ENCODE measurements at regions not wholly inside any gene's neighbourhood (a gene's known extent, or its start where the extent isn't known, plus 50 kb on each side); places are given as distances from the start of the nearest gene placed in this dataset.

DNA sequence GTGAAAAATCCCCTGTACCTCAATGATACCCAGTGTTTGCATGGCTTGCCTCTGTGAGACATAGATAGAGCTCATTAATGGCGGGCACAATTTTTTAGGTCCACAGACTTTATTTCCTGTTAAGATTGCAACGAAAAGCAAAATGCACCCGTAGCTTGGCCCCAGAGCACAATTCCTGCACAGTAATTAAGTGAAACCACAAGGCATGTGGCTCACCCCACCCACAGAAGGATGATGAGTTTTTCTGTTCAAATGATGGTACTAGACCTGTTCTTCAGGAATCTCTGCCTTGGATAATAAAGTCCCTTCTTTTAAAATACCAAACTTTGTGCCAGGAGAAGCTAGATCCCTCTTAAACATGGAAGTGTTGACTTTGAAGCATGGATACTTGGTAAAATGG is 738.1 kb downstream of the QKI start:
- DNase-seq (ENCODE audit: low spot score) = no peak

DNA sequence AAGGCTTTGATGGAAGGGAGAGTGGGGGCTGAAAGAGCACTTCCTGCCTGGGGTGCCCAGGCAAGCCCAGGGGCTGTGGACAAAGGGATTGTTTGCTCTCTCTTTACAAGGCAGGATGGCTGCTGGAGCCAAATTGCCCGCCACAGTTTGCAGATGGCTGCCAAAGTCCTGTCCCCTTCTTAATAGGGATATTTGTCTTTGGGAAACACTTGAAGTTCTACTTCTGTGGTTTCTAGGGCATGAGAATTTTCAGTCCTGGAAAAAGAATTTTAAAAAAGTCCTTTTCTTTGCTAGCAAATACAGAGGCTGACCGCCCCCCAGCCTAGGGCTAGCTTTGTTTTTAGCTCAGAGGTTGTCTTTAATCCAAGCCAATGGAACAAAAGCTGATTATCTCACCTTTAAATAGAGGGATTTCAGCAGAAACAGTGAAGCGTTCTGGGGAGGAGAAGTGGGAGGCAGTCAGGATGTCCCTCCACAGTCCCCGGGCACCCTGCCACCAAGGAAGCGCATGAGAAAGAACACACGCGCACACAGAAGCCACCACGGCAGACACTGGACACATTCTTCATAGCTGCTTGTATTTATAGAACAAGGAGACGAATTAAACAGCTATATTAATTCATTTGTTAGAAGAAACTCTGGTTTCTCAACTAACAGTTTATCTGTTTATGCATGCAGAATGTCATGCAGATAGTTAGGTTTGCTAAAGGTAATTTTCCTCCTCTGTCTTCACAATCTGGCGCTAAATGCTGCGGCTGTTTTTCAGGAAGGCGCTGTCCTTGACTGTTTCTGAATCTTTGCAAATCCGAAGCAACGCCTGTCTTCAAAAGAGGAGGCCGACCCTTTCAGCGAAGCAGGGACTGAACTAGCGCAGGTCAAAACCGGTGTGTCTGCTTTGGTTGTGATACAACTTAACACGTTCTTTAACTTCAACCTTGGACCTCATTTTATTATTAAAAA is 736.9 kb downstream of the QKI start:
- DNase-seq (ENCODE audit: low spot score) = no peak

DNA sequence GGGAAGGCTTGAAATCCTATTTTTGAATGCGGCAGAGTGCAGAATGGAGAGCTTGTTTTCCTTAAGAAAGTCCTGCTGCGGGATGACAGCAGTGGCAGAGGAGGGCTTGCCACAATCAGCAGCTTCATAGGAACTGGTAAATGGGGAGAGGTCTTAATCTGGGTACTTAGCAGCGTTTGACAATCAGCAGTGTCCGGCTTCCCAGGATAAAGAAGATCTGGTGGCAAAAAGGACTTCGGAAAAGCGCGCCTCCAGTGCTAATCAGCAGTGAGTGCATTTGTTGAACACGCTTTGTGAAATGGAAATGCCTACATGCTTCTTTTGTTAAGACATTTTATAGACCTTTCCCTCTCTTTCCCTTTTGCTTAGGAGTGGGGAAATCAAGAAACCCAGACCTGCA is 735.7 kb downstream of the QKI start:
- no peak for DNase-seq (ENCODE audit: low spot score)

DNA sequence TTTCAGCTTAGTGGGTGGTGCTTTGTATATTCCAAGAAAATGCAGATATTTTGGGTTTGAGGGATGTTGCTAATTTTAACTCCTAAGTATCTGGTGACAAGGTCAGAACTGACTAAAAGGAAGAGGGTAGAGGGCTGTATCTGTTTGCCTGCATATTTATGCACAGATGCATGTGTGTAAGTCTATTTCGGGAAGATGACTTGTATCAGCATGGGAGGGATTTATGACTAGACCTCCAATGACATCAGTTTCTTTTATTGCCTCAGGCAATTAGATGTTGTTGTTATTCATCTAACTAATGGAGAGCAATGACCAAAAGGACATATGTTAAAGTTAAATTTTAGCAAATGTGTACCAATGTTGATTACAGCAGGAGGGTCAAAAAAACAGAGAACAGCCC is 734.3 kb downstream of the QKI start:
- DNase-seq (ENCODE audit: low spot score) = no peak

DNA sequence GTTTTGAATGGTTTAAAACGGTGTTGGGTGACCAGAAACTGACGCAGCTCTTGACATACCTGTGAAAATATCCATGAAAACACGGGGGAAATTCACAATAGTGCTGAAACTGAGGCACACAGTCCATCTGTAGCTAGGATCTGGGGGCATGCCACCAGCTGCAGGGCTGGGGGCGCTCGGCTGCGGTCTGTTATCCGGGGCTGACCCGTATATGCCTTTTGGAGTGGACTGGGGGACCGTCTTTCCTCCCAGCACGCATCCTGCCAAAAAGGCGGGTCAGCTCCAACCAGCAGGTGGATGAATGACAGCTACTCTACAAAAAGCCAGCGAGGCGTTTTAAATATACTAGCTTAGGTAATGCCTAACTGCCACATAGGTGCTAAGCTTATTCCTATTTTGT is 729.8 kb downstream of the QKI start:
- no peak for DNase-seq (ENCODE audit: low spot score)

DNA sequence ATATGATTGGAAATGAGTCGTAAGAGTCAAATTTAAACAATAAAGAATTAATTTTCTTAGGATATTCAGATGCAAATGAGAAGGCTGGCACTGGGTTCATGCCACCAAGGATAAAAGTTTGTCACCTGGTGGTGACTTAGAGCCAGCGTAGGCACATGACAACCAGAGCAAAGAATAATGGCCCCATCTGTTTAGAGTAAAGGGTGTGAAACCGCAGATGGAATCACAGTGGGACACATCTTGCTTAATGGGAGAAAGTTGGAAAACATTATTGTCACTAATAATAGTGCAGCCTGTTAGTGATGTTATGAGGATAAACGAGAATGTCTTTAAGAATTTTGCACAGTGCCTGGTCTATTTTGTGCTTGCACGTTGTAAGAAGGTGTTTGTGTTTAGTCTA is 727.8 kb downstream of the QKI start:
- no peak for DNase-seq (ENCODE audit: low spot score)

DNA sequence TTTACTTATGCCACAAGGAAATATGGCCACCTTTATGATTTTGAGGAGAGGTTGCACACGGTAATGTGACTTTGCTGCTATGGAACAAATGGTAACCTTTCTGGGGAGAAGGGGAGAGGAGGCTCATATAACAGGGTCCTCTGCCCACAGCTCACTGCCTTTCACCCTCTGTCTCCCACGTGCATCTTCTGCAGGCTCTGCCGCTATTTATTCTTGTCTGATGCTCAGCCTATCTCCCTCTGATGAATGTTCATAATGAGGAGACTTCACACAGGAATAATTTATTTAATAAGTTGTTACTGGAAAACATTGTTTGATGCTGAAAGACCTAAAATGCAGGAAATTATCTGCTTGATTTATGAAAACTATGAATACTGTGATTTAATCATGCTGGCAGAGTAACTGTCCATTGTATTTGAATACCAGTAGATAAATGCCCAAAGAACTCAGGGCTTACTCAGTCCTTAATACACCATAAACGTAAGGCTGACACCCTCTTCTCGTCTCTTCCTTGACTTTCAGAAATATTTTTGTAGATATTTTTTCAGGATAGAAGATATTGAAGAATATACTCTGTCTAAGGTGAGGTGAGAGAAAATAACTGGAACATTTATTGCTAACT is 721.1 kb downstream of the QKI start:
- no peak for DNase-seq (ENCODE audit: low spot score)

DNA sequence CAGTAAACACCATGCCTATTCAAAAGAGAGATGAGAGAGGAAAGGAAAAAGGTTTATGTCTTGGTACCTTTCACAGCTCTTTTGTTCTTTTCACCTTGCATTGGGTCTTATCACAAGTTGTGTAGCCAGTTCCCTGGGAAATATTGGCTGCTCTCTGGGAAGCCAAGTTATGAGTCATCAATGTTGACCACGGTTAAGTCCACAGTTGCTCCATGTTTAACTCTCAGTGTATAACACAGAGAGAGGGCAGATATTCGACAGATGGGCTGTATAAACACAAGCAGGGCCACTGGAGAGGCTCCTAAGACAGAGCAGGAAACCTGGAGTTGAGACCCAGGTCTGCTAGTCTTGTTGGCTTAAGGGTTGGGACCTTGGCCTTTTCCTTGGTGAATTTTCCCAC is 718.6 kb downstream of the QKI start:
- DNase-seq (ENCODE audit: low spot score) = no peak

DNA sequence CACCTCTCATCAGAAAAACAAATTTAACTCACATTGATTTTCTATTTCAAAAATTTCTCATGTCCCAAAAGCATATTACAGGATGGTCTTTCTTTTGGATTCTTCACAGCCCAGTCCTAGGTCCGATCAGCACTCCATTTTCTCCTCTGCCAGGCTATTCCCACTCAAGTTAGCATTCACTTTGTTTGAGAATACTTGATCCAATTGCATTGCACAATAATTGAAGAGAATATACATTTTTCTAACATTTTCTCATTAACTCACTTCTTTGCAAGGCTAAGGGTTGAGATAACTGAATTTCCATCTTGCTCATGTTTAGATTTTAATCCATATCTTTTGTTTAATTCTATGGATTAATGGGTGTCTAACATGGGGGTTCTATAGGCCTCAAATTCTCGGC is 716.1 kb downstream of the QKI start:
- DNase-seq (ENCODE audit: low spot score) = no peak

DNA sequence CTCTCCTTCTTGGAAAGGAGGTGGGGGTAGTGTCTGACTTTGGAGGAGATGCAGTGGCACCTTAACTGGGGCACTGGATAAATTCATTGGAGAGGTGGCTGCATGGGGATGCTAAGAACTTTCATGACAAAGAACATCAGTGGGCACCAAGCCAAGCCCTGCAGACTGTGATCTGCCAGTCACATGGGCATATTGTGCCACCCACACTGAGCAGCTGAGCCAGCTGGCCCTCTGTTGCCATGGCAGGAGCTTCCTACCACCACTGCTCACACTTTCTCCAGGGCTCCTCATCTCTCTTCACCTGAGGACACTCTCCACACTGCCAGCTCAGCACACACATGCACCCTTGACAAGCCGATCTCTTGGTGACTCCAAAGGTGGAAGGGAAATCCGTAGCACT is 715.6 kb downstream of the QKI start:
- no peak for DNase-seq (ENCODE audit: low spot score)

DNA sequence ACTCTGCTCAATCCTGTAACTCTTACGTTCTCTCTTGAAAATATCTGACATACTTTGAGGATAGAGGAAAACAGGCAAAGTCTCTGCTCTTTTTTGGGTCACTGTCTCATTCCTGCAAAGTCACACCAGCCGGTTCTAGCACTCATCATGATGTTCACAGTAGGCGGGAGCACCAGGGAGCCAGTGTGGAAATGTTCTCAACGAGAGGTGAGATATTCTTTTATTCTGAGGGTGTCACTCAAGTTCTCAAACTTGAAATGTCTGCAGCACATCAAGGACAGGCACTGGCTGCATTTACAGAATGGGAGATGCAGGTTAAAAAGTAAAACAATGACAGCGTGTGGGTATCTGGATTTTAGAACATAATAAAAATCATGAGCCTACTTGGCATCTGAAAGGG is 714.7 kb downstream of the QKI start:
- no peak for DNase-seq (ENCODE audit: low spot score)

DNA sequence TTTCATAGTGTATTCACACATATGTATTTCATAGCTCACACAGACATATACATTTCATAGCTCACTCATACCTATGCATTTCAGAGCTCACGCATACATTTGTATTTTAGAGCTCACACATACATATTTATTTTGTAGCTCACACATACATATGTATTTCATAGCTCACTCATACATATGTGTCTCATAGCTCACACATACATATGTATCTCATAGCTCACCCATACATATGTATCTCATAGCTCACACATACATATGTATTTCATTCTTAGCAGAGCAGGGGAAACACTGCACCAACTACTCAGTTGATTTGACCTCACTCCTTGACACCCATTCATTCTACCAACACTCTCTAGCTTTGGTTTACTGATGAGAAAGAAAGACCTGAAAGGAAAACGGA is 713.6 kb downstream of the QKI start:
- DNase-seq (ENCODE audit: low spot score) = no peak

DNA sequence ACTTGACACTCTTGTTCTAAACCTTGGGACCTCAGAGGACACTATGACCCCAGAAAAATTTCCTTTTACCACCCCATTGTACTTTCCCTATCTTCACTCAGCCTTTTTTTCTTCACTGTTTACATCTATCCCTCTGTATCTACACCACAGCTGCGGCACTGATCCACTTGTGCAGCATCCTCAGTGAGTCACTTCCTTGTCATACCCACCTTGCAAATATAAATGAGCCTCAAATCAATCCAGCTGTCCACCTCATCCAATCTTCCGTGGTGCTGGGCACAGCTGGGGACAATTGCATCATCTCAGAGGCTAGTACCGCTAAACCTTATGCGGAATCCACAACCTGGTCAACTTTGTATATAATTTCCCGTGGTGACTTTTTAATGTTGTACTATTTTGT is 710.5 kb downstream of the QKI start:
- no peak for DNase-seq (ENCODE audit: low spot score)

DNA sequence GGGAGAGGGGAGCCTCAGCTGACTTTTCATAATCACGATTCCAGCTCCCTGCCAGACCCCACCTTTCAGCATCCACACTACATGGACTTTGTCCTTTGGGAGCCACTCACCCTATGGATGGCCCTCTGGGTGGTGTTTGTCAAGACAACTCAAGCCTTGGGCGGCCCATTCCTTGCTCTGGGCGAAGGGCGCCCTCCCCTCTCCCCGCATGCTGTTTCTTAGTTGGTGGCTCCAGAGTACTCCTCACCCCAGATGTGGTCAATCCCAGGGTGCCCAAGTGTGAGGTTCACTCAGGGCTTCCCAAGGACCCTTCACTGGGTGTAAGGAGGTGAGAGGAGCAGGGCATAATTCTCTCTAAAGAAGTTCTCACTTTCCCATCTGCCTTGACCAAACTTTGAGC is 710.0 kb downstream of the QKI start:
- no peak for DNase-seq (ENCODE audit: low spot score)

DNA sequence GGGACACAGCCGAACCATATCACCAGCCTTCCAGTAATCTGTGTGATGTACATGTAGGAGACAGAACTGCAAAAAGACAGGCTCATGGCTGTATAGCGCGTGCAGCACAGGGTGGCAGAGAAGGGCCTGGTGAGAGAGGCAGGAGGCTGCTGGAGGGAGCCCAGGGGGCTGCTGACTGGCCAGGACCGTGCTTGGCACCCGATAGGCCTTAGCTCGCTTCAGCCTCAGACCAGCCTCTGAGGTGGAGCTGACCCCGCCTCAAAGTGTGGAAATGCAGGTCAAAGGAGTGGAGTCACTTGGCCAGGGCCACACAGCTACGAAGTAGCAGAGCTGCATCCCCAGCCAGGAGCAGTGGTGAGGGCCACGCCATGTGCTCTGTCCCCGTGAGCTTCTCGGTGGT is 707.6 kb downstream of the QKI start:
- DNase-seq (ENCODE audit: low spot score) = no peak

DNA sequence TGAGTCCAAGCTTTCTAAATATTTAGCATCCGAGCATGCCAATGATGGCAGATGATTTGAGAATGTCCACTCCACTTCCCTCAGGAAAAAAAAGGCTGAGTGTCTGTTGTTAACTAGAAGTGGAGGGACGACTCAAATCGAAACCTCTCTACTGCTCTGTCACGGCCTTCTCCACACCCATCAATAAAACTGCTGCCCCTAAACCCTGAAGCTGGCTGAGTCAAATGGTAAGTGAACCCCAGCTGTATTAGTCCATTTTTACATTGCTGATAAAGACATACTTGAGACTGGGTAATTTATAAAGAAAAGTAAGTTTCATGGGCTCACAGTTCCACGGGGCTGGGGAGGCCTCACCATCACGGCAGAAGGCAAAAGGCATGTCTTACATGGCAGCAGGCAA is 707.0 kb downstream of the QKI start:
- DNase-seq (ENCODE audit: low spot score) = no peak

DNA sequence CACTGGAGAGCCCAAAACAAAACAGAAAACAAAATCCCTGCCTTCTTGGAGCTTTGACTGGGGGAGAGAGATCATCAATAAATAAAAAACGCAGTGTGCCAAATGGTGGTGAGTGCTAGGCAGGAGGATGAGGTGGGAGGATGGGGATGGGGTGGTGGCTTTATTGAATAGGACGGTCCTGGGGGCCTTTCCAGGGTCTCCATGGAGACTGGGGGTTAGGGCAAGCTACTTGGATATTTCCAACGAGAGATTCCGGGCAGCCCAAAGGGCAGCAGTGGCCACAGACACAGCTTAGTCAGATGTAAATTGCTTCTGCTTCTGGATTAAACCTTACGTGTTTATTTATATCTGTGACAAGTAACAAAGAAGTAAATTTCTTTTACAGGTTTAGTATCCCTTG is 700.1 kb downstream of the QKI start:
- DNase-seq (ENCODE audit: low spot score) = no peak

DNA sequence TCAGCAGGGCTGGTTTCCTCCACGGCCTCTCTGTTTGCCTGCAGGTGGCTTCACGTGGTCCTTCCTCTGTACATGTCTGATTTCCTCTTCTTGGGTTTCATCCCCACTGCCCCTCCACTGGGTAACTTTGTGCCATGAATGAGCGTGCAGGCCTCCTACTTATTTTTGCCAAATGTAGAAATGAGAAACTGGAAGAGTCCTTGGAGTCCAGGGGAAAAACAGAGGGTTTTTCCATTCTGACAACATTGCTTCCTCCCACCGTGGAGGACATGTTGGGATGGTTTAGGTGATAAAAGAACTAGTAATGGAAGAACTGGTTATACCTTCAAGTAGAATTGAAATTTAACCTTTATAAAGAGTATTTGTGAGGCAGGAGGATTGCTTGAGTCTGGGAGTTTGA is 699.5 kb downstream of the QKI start:
- no peak for DNase-seq (ENCODE audit: low spot score)

DNA sequence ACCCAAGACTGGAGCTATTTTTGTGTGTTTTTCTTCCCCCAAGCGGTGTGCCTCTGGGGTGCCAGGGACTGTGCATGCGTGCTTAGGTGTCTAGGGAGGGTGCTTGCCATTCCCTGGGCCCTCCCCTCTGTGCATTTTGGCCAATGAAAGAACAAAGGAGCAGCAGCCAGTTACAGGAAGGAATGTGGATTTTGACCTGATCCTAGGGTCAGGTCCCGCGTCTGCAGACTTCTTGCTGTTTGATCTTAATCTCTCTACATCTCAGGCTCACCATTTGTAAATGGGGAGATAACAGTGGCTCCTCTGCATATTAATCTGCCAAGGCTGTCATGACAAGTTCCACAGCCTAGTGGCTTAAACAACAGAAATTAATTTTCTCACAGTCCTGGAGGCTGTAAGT is 699.1 kb downstream of the QKI start:
- DNase-seq (ENCODE audit: low spot score) = no peak

DNA sequence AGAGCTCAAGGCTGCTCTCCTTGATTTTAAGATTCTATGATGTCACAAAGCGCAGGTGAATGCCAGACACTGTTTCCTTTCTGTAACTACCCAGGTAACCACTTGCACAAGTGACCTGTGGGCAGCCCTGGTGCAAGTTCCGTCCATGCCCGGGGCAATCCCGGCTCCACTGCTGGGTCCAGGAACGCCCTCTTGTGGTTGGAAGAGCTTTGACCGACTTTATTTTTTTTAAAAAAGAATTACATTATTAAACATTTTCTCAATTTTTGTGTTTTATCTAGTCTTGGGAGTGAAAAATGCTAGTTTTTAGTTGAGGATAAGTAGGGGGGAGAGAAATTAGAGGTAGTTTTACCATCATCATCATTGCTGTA is 695.2 kb downstream of the QKI start:
- DNase-seq (ENCODE audit: low spot score) = no peak

DNA sequence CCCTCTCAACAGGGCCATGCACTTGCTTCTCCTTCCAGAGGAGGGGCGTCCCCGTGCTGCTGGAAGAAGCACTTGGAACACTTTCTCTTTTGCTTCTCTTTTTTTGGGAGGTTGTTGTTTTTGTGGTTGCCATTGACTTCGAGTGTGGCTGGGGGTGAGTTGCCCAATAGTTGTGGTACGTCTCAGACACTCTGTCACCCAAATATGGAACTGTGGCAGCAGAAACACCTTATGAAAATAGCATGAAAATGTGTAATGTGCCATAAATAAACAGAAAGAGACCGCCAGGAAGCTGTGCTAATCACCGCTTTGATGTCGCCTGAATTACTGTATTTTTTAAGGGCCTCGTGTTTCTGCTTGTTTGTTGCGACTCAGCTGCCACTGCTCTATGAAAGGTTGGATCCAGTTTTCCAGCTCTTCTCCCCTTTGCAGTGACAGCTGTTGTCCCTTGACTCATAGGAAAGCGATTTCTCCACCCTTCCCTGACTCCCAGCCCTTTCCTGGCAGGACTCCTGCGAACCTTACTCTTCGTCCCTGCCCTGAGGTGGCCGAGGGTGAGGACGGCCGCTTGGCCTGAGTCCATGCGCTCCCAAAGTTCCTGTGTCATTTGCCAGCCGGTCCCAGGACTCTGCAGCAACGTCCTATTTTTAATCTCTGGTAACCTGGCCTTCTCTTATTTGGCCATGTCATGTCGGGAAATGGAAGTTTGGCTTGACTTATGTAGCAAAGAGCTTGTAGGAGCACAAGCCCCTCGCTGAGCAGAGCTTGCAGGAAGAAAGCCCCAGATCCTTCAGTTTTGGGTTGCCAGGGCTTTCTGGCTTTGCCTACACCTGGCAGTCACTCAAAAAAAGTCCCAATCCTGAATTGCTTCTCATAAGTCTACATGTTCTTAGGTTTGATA is 694.6 kb downstream of the QKI start:
- DNase-seq (ENCODE audit: low spot score) = peak; percentile 17

DNA sequence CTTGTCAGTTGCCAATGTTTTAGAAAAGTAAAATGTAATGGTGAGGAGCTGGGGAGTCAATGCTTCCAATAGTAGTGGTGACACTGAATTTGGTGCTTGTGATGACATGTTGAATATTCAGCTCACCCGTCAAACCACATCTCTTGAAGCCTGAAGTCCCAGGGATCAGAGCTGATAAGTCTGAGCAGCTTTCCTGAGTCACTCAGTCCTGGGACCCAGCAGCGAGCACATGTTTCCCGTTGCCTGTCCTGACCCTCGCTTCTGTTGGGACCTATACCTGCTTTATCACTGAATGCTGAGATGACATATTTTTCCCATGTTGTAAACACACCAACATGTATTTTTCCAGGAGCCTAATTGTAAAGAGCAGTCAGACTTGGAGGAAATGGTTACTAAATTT is 693.6 kb downstream of the QKI start:
- no peak for DNase-seq (ENCODE audit: low spot score)

Measured in CD4-positive, alpha-beta T cell treated with Interleukin-2 at 100 ng/mL for 4 hours (primary cell).